ENCODE measurements at regions not wholly inside any gene's neighbourhood (a gene's known extent, or its start where the extent isn't known, plus 50 kb on each side); places are given as distances from the start of the nearest gene placed in this dataset.

- TF ChIP-seq EP300 (IDR thresholded peaks at IDR 0.05), result no peak
- TF ChIP-seq, protein P1, sequence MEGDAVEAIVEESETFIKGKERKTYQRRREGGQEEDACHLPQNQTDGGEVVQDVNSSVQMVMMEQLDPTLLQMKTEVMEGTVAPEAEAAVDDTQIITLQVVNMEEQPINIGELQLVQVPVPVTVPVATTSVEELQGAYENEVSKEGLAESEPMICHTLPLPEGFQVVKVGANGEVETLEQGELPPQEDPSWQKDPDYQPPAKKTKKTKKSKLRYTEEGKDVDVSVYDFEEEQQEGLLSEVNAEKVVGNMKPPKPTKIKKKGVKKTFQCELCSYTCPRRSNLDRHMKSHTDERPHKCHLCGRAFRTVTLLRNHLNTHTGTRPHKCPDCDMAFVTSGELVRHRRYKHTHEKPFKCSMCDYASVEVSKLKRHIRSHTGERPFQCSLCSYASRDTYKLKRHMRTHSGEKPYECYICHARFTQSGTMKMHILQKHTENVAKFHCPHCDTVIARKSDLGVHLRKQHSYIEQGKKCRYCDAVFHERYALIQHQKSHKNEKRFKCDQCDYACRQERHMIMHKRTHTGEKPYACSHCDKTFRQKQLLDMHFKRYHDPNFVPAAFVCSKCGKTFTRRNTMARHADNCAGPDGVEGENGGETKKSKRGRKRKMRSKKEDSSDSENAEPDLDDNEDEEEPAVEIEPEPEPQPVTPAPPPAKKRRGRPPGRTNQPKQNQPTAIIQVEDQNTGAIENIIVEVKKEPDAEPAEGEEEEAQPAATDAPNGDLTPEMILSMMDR (IDR thresholded peaks at IDR 0.05), result no peak
- TF ChIP-seq POLR2A (IDR thresholded peaks at IDR 0.05), result no peak
Measured at GRCh38 chr13:71054358-71054757, 812.6 kb downstream of the DACH1 start.

Data from ovary (tissue), 3 donors.